ENCODE measurements at regions not wholly inside any gene's neighbourhood (a gene's known extent, or its start where the extent isn't known, plus 50 kb on each side); places are given as distances from the start of the nearest gene placed in this dataset.
A peak's percentile ranks its signal among the peaks of the same experiment; 100 is the strongest.

DNA sequence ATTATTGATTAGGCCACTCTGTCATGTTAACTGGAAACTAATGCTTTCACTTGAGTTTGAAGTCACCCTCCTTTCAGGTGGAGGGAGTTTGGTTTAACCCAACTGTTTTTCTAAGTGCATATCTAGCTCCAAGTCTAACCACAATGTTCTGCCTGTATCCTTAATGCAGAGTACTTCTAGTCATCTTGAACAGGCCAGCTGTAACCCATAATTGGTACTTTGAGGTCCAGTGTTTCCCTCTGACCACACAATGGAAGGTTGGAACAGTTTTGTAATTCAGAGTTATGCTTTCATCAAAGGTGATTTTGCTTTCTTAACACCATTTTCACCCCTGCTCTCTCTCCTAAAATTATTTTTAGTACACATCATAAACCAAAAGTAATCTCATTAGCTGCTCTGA lies 237.2 kb upstream of the DCN start:
- DNase-seq (ENCODE audit: low read depth) = no peak
- H3K4me3 ChIP-seq (ENCODE audit: low read depth, low read length) = no peak overlapping the region
- TF ChIP-seq, protein P1, sequence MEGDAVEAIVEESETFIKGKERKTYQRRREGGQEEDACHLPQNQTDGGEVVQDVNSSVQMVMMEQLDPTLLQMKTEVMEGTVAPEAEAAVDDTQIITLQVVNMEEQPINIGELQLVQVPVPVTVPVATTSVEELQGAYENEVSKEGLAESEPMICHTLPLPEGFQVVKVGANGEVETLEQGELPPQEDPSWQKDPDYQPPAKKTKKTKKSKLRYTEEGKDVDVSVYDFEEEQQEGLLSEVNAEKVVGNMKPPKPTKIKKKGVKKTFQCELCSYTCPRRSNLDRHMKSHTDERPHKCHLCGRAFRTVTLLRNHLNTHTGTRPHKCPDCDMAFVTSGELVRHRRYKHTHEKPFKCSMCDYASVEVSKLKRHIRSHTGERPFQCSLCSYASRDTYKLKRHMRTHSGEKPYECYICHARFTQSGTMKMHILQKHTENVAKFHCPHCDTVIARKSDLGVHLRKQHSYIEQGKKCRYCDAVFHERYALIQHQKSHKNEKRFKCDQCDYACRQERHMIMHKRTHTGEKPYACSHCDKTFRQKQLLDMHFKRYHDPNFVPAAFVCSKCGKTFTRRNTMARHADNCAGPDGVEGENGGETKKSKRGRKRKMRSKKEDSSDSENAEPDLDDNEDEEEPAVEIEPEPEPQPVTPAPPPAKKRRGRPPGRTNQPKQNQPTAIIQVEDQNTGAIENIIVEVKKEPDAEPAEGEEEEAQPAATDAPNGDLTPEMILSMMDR (conservative IDR thresholded peaks at IDR 0.05; ENCODE audit: low read depth, low read length) = no peak

GRCh38 chr12:91418221-91419090 lies 235.8 kb upstream of the DCN start:
- no peak for DNase-seq (ENCODE audit: low read depth)

DNA sequence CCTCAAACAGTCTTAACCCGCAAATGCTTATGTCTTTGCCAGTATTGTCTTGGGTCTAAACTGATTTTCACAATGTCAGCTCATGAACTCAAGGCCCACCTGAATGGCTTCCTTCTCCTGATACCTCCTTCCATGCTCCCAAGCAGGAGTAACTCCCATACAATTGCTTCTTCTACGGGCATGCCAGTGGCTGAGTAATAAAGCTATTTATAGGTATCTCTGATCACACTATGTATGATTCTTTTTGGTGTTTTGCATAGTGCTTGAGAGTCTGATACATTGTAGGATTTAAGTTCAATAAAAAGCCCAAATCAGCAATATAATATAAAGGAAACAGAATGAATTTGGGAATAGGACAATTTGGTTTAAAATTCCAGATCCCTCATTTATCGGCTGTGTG lies 235.0 kb upstream of the DCN start:
- DNase-seq (ENCODE audit: low read depth) = no peak
- TF ChIP-seq, protein P1 (conservative IDR thresholded peaks at IDR 0.05; ENCODE audit: low read depth, low read length) = no peak
- no peak overlapping the region for H3K4me3 ChIP-seq (ENCODE audit: low read depth, low read length)

More at GRCh38 chr12:91418221-91419090, 235.8 kb upstream of the DCN start:
- H3K4me3 ChIP-seq (ENCODE audit: low read depth, low read length) = no peak overlapping the region
- TF ChIP-seq, protein P1 (conservative IDR thresholded peaks at IDR 0.05; ENCODE audit: low read depth, low read length) = no peak

DNA sequence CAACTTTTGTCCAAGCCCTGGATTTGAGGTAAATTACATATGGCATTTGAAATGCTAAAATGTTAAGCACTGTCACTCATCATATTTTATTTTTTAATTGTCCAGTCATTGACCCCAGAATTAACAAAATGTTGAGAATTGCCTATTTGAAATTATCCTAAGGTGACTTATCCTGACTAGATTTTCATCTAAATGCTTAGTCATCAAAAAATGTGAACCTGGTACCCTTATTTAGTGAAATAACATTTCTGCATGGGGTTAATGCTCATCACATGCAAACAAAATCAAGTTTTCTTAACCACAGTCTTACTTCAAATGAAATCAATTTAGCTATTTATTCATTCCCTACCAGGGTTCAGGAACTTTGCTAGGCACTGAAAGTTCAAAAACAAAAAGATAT lies 232.0 kb upstream of the DCN start:
- H3K4me3 ChIP-seq (ENCODE audit: low read depth, low read length) = no peak overlapping the region
- DNase-seq (ENCODE audit: low read depth) = no peak
- TF ChIP-seq, protein P1 (conservative IDR thresholded peaks at IDR 0.05; ENCODE audit: low read depth, low read length) = no peak

DNA sequence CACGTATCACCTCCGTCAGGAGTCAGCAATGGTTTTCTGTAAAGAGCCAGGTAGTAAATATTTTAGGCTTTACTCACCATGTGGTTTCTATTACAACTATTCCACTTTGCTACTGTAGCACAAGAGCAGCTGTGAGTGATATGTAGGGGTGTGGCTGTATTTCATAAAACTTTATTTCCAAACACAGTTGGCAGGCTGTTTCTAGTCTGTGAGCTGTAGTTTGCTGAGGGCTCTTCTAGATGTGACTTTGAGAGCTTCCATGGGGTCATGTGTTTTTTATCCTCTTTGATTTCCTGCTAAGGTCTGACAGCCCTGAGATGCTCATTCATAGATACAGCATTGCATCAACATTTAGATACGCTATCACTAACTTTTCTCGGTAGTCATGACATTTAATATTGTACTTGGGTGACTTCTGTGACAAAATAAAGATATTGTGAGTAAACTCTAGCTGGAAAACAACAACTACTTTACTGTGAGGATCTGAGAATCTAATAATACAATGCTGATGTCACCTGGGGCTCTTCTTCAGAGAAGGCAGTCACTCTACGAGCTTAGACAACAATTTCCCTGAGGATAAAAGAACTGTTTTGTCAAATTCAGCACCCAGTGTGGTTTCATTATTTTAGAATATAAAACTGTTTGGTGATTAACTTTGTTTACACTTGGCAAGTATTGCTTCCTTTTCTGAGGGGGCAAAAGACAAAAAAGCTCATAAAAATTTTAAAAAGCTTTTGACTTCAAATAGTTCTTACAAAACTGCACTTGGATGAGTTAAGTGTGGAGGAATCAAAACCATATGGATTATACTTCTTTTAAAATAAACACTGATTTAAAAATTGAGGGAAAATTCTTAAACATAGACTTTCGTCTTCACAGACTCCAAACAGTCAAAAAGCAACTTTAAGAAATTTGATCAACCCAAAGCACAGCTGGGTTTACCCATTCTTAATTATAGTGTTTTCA lies 231.2 kb upstream of the DCN start:
- DNase-seq (ENCODE audit: low read depth) = peak; percentile 81
- no peak overlapping the region for H3K4me3 ChIP-seq (ENCODE audit: low read depth, low read length)
- TF ChIP-seq, protein P1 (conservative IDR thresholded peaks at IDR 0.05; ENCODE audit: low read depth, low read length) = no peak

GRCh38 chr12:91406920-91407341 lies 224.3 kb upstream of the DCN start:
- peak; percentile 27 for DNase-seq (ENCODE audit: low read depth)
- no peak overlapping the region for H3K4me3 ChIP-seq (ENCODE audit: low read depth, low read length)
- TF ChIP-seq, protein P1 (conservative IDR thresholded peaks at IDR 0.05; ENCODE audit: low read depth, low read length) = no peak

Measured in choroid plexus epithelial cell (primary cell).